GM04504 (cell line): ENCODE measurements at regions not wholly inside any gene's neighbourhood (a gene's known extent, or its start where the extent isn't known, plus 50 kb on each side); places are given as distances from the start of the nearest gene placed in this dataset.

Source experiments
- DNase-seq: peaks from one replicate; pipeline ENCODE4 v3.0.0-alpha.2; 2012; ENCODE audit warnings: low read depth

- peak; percentile 41 for DNase-seq
Observed at GRCh38 chr5:73374520-73375190, 73.9 kb downstream of the FOXD1 start.

GRCh38 chr5:73373814-73374510 lies 74.6 kb downstream of the FOXD1 start:
- DNase-seq: no peak

GRCh38 chr5:73370640-73371583 lies 77.7 kb downstream of the FOXD1 start:
- DNase-seq: peak; percentile 67

GRCh38 chr5:73370095-73370494 lies 78.5 kb downstream of the FOXD1 start:
- DNase-seq: no peak

GRCh38 chr5:73369278-73369677 lies 79.3 kb downstream of the FOXD1 start:
- peak; percentile 25 for DNase-seq

- DNase-seq: no peak
Observed at GRCh38 chr5:73367650-73368049, 80.9 kb downstream of the FOXD1 start.

GRCh38 chr5:73365990-73366667 lies 82.4 kb downstream of the FOXD1 start:
- no peak for DNase-seq

GRCh38 chr5:73365301-73365853 lies 83.2 kb downstream of the FOXD1 start:
- peak; percentile 83 for DNase-seq

GRCh38 chr5:73363911-73364730 lies 84.5 kb downstream of the FOXD1 start:
- peak; percentile 85 for DNase-seq

- DNase-seq: no peak
Observed at GRCh38 chr5:73359395-73359794, 89.2 kb downstream of the FOXD1 start.

- DNase-seq: no peak
Observed at GRCh38 chr5:73358366-73358765, 90.2 kb downstream of the FOXD1 start.

- DNase-seq: no peak
Observed at GRCh38 chr5:73357576-73357975, 91.0 kb downstream of the FOXD1 start.

- DNase-seq: no peak
Observed at GRCh38 chr5:73355108-73355507, 93.5 kb downstream of the FOXD1 start.

GRCh38 chr5:73354406-73354805 lies 94.2 kb downstream of the FOXD1 start:
- DNase-seq: no peak

GRCh38 chr5:73352649-73353230 lies 95.8 kb downstream of the FOXD1 start:
- no peak for DNase-seq

GRCh38 chr5:73352243-73352642 lies 96.3 kb downstream of the FOXD1 start:
- DNase-seq: no peak

GRCh38 chr5:73351593-73351992 lies 97.0 kb downstream of the FOXD1 start:
- DNase-seq: no peak

- DNase-seq: no peak
Observed at GRCh38 chr5:73346878-73347408, 101.6 kb downstream of the FOXD1 start.

GRCh38 chr5:73344835-73345234 lies 103.7 kb downstream of the FOXD1 start:
- no peak for DNase-seq

- no peak for DNase-seq
Observed at GRCh38 chr5:73339711-73340110, 108.9 kb downstream of the FOXD1 start.
